Neuron (in vitro differentiated cells): ENCODE measurements at regions not wholly inside any gene's neighbourhood (a gene's known extent, or its start where the extent isn't known, plus 50 kb on each side); places are given as distances from the start of the nearest gene placed in this dataset.

Source experiments
- H2AFZ ChIP-seq: one replicate; pipeline ENCODE4 v1.6.1; 2013; ENCODE audit warnings: low read depth, mild to moderate bottlenecking, inconsistent platforms, low read length, moderate library complexity
- H3K27me3 ChIP-seq: one replicate; pipeline ENCODE4 v1.6.1; 2013; ENCODE audit warnings: low read length; ENCODE audit not compliant: insufficient read depth
- H3K36me3 ChIP-seq: one replicate; pipeline ENCODE4 v1.6.1; 2013; ENCODE audit warnings: low read length; ENCODE audit not compliant: insufficient read depth
- H3K4me1 ChIP-seq: one replicate; pipeline ENCODE4 v1.6.1; 2013; ENCODE audit warnings: low read length; ENCODE audit not compliant: insufficient read depth
- H3K4me3 ChIP-seq: 2 replicates; pipeline ENCODE4 v1.5.1; 2013; ENCODE audit warnings: mild to moderate bottlenecking, low read length, moderate library complexity
- H3K9me3 ChIP-seq: one replicate; pipeline ENCODE4 v1.6.1; 2013; ENCODE audit warnings: low read length

- H3K4me3 ChIP-seq: no peak overlapping the region
- no peak overlapping the region for H2AFZ ChIP-seq
Measured at GRCh38 chr2:192267484-192267883, 72.8 kb upstream of the TMEFF2 start.

DNA sequence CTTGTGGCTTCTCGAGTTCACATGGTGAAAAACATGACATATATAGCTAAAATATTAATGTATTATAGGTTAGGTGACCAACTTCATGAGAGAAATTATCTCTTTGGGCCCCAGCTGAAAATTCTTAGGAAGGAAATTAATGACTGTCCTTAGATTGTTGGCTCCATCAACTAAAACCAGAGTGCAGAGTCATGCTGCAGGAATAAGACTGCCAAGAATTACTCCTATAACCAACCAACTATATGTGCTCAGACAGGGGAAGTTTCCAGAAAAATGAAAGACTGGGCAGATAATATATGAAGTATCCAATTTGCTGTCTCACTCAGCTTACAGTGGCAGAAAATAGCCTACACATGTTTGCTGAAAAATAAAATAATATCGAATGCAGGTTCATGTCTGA is 71.0 kb upstream of the TMEFF2 start:
- Histone ChIP-seq H3K36me3 (no peaks in the 10 kb centered on the region), H3K27me3 (no peaks in the 10 kb centered on the region), H3K4me3 (no peak overlapping the region), H2AFZ (no peak overlapping the region), H3K9me3 (no peaks in the 10 kb centered on the region), H3K4me1 (no peaks in the 10 kb centered on the region)

More at GRCh38 chr2:192267484-192267883, 72.8 kb upstream of the TMEFF2 start:
- Histone ChIP-seq H3K27me3 (no peaks in the 10 kb centered on the region), H3K9me3 (no peaks in the 10 kb centered on the region), H3K36me3 (no peaks in the 10 kb centered on the region), H3K4me1 (no peaks in the 10 kb centered on the region)

- H3K27me3 ChIP-seq: no peaks in the 10 kb centered on the region
- H3K9me3 ChIP-seq: no peaks in the 10 kb centered on the region
- H3K36me3 ChIP-seq: no peaks in the 10 kb centered on the region
- H3K4me3 ChIP-seq: no peak overlapping the region
- no peak overlapping the region for H2AFZ ChIP-seq
- peaks cover 8% of the 10 kb centered on the region for H3K4me1 ChIP-seq
Measured at GRCh38 chr2:192254444-192254843, 59.7 kb upstream of the TMEFF2 start.

GRCh38 chr2:192253692-192254091 is 59.0 kb upstream of the TMEFF2 start:
- Histone ChIP-seq H2AFZ (no peak overlapping the region), H3K9me3 (no peaks in the 10 kb centered on the region), H3K36me3 (no peaks in the 10 kb centered on the region), H3K4me1 (peaks cover 8% of the 10 kb centered on the region), H3K4me3 (no peak overlapping the region), H3K27me3 (no peaks in the 10 kb centered on the region)

DNA sequence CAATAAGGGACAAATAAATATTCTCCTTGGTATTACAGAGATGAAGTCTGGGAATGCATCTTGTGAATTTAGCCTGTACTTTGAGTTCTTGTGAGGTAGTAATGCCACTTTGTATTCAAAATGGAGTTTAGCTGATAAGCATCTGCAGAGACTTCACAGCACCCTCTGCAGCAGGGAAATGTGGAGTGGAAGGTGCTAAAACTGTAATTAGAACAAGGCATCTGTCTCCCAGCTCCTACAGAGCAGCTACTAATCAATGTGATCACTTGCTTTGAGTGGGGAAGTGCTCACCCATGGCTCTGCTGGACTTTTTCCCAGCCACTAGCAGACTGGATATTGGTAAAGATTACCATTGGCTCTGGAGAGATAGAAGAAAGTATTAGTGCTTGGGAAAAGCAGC is 56.2 kb upstream of the TMEFF2 start:
- H3K27me3 ChIP-seq: no peaks in the 10 kb centered on the region
- no peaks in the 10 kb centered on the region for H3K9me3 ChIP-seq
- H3K4me1 ChIP-seq: peaks cover 8% of the 10 kb centered on the region
- H2AFZ ChIP-seq: no peak overlapping the region
- H3K4me3 ChIP-seq: no peak overlapping the region
- H3K36me3 ChIP-seq: no peaks in the 10 kb centered on the region

DNA sequence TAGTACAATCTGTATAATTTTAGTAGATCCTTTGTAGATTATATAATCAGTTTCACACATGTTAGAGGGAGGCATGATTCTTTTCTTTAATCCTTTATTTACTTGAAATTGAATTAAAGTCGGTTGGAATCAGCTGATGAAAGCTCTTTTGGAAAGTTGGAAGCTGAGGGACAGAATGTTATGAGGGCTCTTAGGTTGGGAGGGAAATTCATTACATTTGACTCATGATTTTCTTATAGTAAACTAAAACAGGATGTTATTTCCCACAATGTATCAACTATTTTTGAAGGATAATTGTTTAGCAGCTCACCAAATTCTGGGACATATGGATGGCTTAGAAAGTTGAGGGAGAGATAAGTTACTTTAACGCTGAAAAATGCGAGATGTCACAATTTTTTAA is 52.7 kb upstream of the TMEFF2 start:
- Histone ChIP-seq H2AFZ (no peak overlapping the region), H3K4me3 (no peak overlapping the region), H3K4me1 (no peaks in the 10 kb centered on the region), H3K36me3 (no peaks in the 10 kb centered on the region), H3K9me3 (no peaks in the 10 kb centered on the region), H3K27me3 (no peaks in the 10 kb centered on the region)

DNA sequence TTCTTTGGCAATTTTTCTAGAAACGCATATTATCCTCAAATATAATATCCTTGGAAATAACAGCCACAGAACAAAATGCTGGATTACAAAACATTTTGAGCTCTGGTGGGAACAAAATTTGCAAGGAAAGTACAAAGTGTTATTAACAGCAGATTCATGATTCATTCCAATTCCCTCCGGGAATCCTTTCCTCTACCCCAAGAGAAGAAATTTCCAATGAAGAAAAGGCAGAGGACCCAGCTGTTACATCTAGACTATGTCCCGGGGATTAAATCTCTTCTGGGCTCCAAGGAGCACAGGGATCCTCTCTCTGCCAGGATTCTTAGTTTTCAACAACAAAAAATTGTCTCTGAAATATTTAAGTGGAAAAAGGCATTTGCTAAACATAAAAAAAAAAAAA is 51.6 kb upstream of the TMEFF2 start:
- Histone ChIP-seq H3K4me3 (no peak overlapping the region), H3K4me1 (no peaks in the 10 kb centered on the region), H2AFZ (no peak overlapping the region), H3K27me3 (no peaks in the 10 kb centered on the region), H3K36me3 (no peaks in the 10 kb centered on the region), H3K9me3 (no peaks in the 10 kb centered on the region)

GRCh38 chr2:192245329-192245728 is 50.6 kb upstream of the TMEFF2 start:
- H3K36me3 ChIP-seq: no peaks in the 10 kb centered on the region

More at GRCh38 chr2:192245329-192245728, 50.6 kb upstream of the TMEFF2 start:
- Histone ChIP-seq H2AFZ (no peak overlapping the region), H3K9me3 (no peaks in the 10 kb centered on the region), H3K4me1 (no peaks in the 10 kb centered on the region), H3K4me3 (no peak overlapping the region), H3K27me3 (no peaks in the 10 kb centered on the region)
